Endothelial cell of umbilical vein (primary cell): ENCODE measurements at regions not wholly inside any gene's neighbourhood (a gene's known extent, or its start where the extent isn't known, plus 50 kb on each side); places are given as distances from the start of the nearest gene placed in this dataset.

Experiments
- BruUV-seq: library from RNA; stranded (reverse); fragments of 400-500 nt; replicated peaks from 2 replicates; lab custom pipeline; 2021; lab: Mats Ljungman, UMichigan
- CTCF ChIA-PET: fragments of 300-600, 350-600 bp; sonication (Branson Sonifier 250); formaldehyde crosslinking; loops from one replicate; lab custom pipeline; 2021; ENCODE audit warnings: antibody characterized with exemption, inconsistent platforms; lab: Charles Lee
- POLR2A ChIA-PET: fragments of 300-600, 350-600 bp; sonication (Branson Sonifier 250); formaldehyde crosslinking; loops from one replicate; lab custom pipeline; 2021; ENCODE audit warnings: antibody characterized with exemption, inconsistent platforms; lab: Charles Lee
- DNase-seq: peaks from one replicate; pipeline ENCODE4 v3.0.0-alpha.2; 2011; ENCODE audit warnings: low read depth, low spot score
- FAIRE-seq: peaks from 2 replicates; lab custom pipeline; 2011; peaks lifted over from hg19 to GRCh38; lab: Jason Lieb, UNC
- H2AFZ ChIP-seq: 2 replicates; pipeline ENCODE4 v1.6.0; 2012; ENCODE audit warnings: low read depth, low read length, control low read depth, inconsistent platforms
- H3K27ac ChIP-seq: 2 replicates; pipeline ENCODE4 v1.5.1; 2011; ENCODE audit warnings: low read depth, mild to moderate bottlenecking, control low read depth, low read length, moderate library complexity; ENCODE audit not compliant: insufficient read depth
- H3K27me3 ChIP-seq, 2 experiments: 2 replicates each; pipeline versions ENCODE4 v1.6.0 to v1.6.1; 2011; ENCODE audit warnings: low read length in 2 of 2, mixed read lengths in 1 of 2; ENCODE audit not compliant: control insufficient read depth in 2 of 2, insufficient read depth in 2 of 2
- H3K36me3 ChIP-seq, 2 experiments: 2 replicates in 1 of 2; 3 replicates in 1 of 2; pipeline ENCODE4 v1.5.1; 2011; ENCODE audit warnings: low read length in 2 of 2, mild to moderate bottlenecking in 1 of 2, moderate library complexity in 1 of 2; ENCODE audit not compliant: control insufficient read depth in 2 of 2, insufficient read depth in 2 of 2; ENCODE audit errors: extremely low read depth in 1 of 2
- H3K4me1 ChIP-seq: 3 replicates; pipeline ENCODE4 v1.5.1; 2011; ENCODE audit warnings: mild to moderate bottlenecking, low read length; ENCODE audit not compliant: control insufficient read depth, insufficient read depth; ENCODE audit errors: extremely low read depth
- H3K4me2 ChIP-seq: 2 replicates; pipeline ENCODE4 v1.6.1; 2011; ENCODE audit warnings: low read length, control low read depth, mixed read lengths; ENCODE audit not compliant: insufficient read depth
- H3K4me3 ChIP-seq, 3 experiments: fragments of 200-600 bp in 1 of 3; sonication (generic), shearing (Covaris generic) in 1 of 3; replicated peaks in 1 of 3; 2 replicates each; pipeline ENCODE4 v1.5.1; 2011 to 2016; ENCODE audit warnings: control low read depth in 3 of 3, low read length in 3 of 3, mild to moderate bottlenecking in 2 of 3, inconsistent platforms in 1 of 3, low read depth in 1 of 3, moderate library complexity in 1 of 3; ENCODE audit not compliant: insufficient read depth in 1 of 3
- H3K79me2 ChIP-seq: 2 replicates; pipeline ENCODE4 v1.6.0; 2012; ENCODE audit warnings: low read length, inconsistent platforms; ENCODE audit not compliant: control insufficient read depth, insufficient read depth
- H3K9ac ChIP-seq: replicated peaks from 2 replicates; pipeline ENCODE3; 2011; ENCODE audit warnings: low read length, control low read depth; ENCODE audit not compliant: insufficient read depth; ENCODE audit errors: extremely low read depth
- H3K9me1 ChIP-seq: replicated peaks from 3 replicates; pipeline ENCODE4 v1.6.0; 2011; ENCODE audit warnings: mild to moderate bottlenecking, low read length; ENCODE audit not compliant: control insufficient read depth, insufficient read depth; ENCODE audit errors: extremely low read depth
- H3K9me3 ChIP-seq: replicated peaks from 2 replicates; pipeline ENCODE4 v1.5.1; 2012; ENCODE audit warnings: low read length, inconsistent platforms; ENCODE audit not compliant: control insufficient read depth, insufficient read depth
- H4K20me1 ChIP-seq: replicated peaks from 2 replicates; pipeline ENCODE3; 2011; ENCODE audit warnings: mild to moderate bottlenecking, low read length; ENCODE audit not compliant: control insufficient read depth, insufficient read depth; ENCODE audit errors: extremely low read depth
- CTCF ChIP-seq, 2 donors: IDR thresholded peaks; 1 replicate in 1 of 2; 2 replicates in 1 of 2; pipeline ENCODE4 v1.5.1; 2011; ENCODE audit warnings: low read length in 2 of 2, mild to moderate bottlenecking in 2 of 2, moderate library complexity in 2 of 2, control low read depth in 1 of 2, inconsistent platforms in 1 of 2, low read depth in 1 of 2; ENCODE audit not compliant: insufficient read depth in 1 of 2; ENCODE audit errors: extremely low read depth in 1 of 2
- EZH2 ChIP-seq: IDR thresholded peaks from 2 replicates; pipeline ENCODE4 v1.6.1; 2012; ENCODE audit warnings: borderline replicate concordance, low read depth, mild to moderate bottlenecking, moderate library complexity, low read length, inconsistent platforms; ENCODE audit not compliant: severe bottlenecking
- FOS ChIP-seq: IDR thresholded peaks from 2 replicates; pipeline ENCODE4 v1.6.1; 2011; ENCODE audit warnings: mild to moderate bottlenecking, low read length, moderate library complexity, borderline replicate concordance; ENCODE audit not compliant: insufficient read depth
- GATA2 ChIP-seq: IDR thresholded peaks from 2 replicates; pipeline ENCODE4 v1.7.0; 2011; ENCODE audit warnings: low read depth, mild to moderate bottlenecking, moderate library complexity, mixed read lengths, low read length; ENCODE audit not compliant: insufficient read length, insufficient read depth
- JUN ChIP-seq: IDR thresholded peaks from 2 replicates; pipeline ENCODE4 v1.6.1; 2011; ENCODE audit warnings: borderline replicate concordance, low read depth; ENCODE audit not compliant: insufficient read length, insufficient read depth
- MYC ChIP-seq: IDR thresholded peaks from one replicate; pipeline ENCODE4 v1.6.1; 2011; ENCODE audit warnings: mild to moderate bottlenecking, low read depth, low read length
- POLR2A ChIP-seq: IDR thresholded peaks from 2 replicates; pipeline ENCODE4 v1.6.1; 2012; ENCODE audit warnings: low read depth, mild to moderate bottlenecking, control low read depth, low read length
- POLR2AphosphoS5 ChIP-seq: IDR thresholded peaks from 2 replicates; pipeline ENCODE4 v1.6.1; 2012; ENCODE audit warnings: low read depth, mild to moderate bottlenecking, control low read depth, low read length, moderate library complexity; ENCODE audit not compliant: insufficient read depth
- dilution Hi-C: fragments of 300-500 bp; cut with MboI; formaldehyde crosslinking; loops from one replicate; pipeline ENCODE4 v1.15.0; 2019; ENCODE audit warnings: low sequenced_read_pairs; ENCODE audit not compliant: extremely low pct_ligation_motif_present
- intact Hi-C: fragments of 100-400 bp; cut with micrococcal nuclease; formaldehyde crosslinking; loops from one replicate; pipeline ENCODE4 v1.10.0; 2022
- TF ChIP-seq, protein P1 (sequence below): IDR thresholded peaks from 2 replicates; pipeline ENCODE4 v1.6.1; 2011; ENCODE audit not compliant: insufficient read depth, insufficient read length

GRCh38 chr6:40020166-40020565 lies 85.9 kb upstream of the MOCS1 start:
- ChIA-PET POLR2A (no interaction called here), CTCF (no interaction called here)
- Histone ChIP-seq H3K27ac (no peak overlapping the region), H3K4me3 (no peak overlapping the region), H4K20me1 (no peaks in the 10 kb centered on the region), H3K9ac (no peak overlapping the region), H3K4me2 (no peak overlapping the region), H3K4me1 (no peaks in the 10 kb centered on the region), H3K27me3 (no peaks in the 10 kb centered on the region), H2AFZ (no peak overlapping the region), H3K9me1 (no peaks in the 10 kb centered on the region), H3K36me3 (no peaks in the 10 kb centered on the region), H3K79me2 (no peaks in the 10 kb centered on the region), H3K9me3 (no peaks in the 10 kb centered on the region)
- no TSS peak for BruUV-seq
- dilution Hi-C loops (no loop called here), intact Hi-C loops (no loop called here)
- FAIRE-seq (no peak), DNase-seq (no peak)
- TF ChIP-seq JUN: no peak
- no peak for TF ChIP-seq FOS
- TF ChIP-seq GATA2: no peak
- TF ChIP-seq, protein P1, sequence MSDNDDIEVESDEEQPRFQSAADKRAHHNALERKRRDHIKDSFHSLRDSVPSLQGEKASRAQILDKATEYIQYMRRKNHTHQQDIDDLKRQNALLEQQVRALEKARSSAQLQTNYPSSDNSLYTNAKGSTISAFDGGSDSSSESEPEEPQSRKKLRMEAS: no peak
- no peak for TF ChIP-seq POLR2AphosphoS5
- TF ChIP-seq MYC: no peak
- TF ChIP-seq POLR2A: no peak
- TF ChIP-seq CTCF (IDR thresholded peaks at IDR 0.05; ENCODE audit: extremely low read depth in 1 of 2, insufficient read depth in 1 of 2, low read depth in 1 of 2, low read length in 2 of 2): no peak
- TF ChIP-seq EZH2: no peak
